NOMO-1 treated with dmso at 0.1 percent for 144 hours (cell line): ENCODE measurements at regions not wholly inside any gene's neighbourhood (a gene's known extent, or its start where the extent isn't known, plus 50 kb on each side); places are given as distances from the start of the nearest gene placed in this dataset.

ENCODE experiments used
- DNase-seq: peaks from one replicate; lab custom pipeline; 2025; ENCODE audit not compliant: unreplicated experiment; lab: John Stamatoyannopoulos, UW

DNA sequence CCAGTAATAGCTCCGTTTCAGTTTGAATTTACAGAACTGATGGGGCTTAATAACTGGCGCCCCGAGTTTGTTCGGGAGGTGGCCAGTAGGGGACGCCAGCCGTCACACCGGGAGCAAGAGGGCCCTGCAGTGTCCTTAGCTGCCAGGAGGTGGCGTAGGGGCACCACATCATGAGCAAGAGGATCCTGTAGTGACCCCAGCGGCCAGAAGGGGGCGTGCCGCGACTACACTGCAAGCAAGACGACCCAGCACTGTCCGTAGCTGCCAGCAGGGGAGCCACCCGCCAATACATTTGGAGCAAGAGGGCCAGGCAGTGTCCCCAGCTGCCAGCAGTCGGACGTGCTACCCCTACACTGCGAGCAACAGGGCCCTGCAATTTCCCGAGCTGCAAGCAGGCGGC is 663.7 kb upstream of the B3GAT1 start:
- DNase-seq: no peak

- DNase-seq: no peak
Observed at GRCh38 chr11:135074397-135074998, 662.5 kb upstream of the B3GAT1 start.

- DNase-seq: no peak
Observed at GRCh38 chr11:135073870-135074269, 661.8 kb upstream of the B3GAT1 start.

DNA sequence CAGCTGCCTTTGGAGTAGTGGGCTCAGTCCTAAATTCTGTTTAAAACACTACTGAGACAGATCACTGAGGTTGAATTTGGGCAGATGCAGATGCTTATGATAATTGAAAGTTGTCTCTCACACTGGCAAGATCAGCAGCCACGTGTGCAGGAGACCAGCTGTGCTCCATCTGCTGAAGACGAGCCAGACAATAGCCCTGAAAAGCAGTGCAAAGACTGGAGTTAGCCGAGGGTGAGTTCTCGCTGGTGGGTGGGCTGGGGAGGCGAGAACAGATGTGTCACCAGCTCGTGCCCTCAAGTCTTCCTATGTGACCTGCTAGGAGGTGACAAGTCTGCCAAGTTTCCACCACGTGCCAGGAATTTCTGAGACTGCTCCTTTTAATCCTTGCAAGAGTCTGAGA is 661.3 kb upstream of the B3GAT1 start:
- DNase-seq: no peak

DNA sequence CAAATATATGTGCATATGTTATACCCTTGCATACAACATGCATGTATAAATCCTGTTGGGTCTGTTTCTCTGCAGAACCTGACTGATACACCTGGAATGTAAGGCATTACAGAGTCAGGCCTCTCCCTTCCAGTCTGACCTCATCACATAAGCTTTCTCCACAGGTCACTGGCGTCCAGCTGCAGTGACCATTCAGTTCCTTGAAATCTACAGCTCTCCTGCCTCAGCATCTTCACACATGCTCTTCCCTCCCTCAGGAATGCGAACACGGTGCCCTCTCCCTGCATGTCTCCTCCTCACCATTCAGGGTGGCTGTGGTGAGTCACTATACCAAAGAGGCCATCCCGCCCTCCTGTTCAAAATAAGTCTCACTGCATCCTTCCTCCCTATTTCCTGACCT is 657.8 kb upstream of the B3GAT1 start:
- DNase-seq: no peak

DNA sequence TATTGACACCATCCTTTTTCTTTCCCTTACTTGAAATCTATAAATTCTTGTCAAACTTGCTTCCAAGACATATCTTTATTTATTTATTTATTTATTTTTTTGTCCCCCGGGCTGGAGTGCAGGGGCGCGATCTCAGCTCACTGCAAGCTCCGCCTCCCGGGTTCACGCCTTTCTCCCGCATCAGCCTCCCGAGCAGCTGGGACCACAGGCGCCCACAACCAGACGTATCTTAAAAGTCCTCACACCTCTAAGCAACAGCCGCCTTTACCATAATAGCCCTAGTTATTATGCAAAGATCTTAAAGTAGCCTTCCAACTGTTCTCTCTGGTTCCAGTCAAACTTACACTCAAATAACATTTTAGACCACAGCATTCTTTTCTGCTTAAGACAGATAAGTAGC is 657.0 kb upstream of the B3GAT1 start:
- DNase-seq: no peak

- DNase-seq: no peak
Observed at GRCh38 chr11:135062994-135063393, 651.0 kb upstream of the B3GAT1 start.

DNA sequence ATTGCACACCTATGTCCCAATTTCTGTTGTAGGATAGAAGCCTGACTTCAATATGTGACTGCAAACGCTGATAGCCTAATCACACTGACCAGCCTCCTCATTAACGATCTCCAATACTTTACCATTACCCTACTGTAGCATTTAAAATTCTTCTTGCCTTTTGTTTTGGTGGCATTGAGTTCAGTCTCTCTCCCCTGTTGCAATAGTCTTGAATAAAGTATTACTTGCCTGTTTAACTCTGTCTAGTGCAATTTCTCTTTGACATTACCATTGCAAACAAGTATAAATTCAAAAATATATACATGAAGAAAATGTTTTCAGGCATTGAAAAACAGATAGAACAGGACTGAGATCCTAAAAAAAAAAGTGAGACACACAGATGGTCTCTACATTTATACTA is 649.1 kb upstream of the B3GAT1 start:
- DNase-seq: no peak

DNA sequence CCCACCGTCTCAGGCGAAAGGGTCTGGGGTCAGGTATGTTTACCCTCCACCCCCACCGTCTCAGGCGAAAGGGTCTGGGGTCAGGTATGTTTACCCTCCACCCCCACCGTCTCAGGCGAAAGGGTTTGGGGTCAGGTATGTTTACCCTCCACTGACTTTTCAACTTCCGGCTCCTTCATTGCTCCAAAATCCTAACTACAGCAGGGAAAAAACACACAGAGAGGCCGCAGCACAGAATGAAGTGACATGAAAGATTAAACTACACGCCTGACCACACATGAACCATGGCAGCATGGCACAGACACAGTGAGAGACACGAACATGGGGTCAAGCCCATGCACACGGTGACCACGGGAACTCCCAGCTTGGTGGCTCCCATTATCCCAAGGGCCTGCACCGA is 634.9 kb upstream of the B3GAT1 start:
- DNase-seq: no peak

- no peak for DNase-seq
Observed at GRCh38 chr11:135046556-135046955, 634.5 kb upstream of the B3GAT1 start.

DNA sequence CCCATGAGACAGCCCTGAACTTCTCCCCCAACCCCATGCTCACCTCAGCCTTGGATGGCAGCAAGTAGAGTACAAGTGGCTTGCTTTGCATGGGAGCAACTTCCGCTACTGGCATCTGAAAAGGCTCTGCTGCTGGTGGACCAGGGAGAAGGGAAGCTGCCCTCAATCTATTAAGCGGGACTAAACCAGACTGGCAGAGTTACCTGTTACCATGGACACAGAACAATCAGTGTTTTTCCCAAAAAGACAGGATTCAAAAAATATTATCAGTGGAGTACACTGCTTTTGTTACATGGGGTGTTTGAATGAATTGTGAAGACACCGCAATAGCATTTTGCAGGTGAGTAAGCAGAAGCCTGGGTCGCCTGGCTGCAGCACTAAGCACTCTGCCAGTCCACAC is 631.4 kb upstream of the B3GAT1 start:
- DNase-seq: no peak

GRCh38 chr11:135037828-135038227 is 625.8 kb upstream of the B3GAT1 start:
- no peak for DNase-seq

- DNase-seq: no peak
Observed at GRCh38 chr11:135036488-135037297, 624.7 kb upstream of the B3GAT1 start.

GRCh38 chr11:135035282-135035681 is 623.2 kb upstream of the B3GAT1 start:
- no peak for DNase-seq

DNA sequence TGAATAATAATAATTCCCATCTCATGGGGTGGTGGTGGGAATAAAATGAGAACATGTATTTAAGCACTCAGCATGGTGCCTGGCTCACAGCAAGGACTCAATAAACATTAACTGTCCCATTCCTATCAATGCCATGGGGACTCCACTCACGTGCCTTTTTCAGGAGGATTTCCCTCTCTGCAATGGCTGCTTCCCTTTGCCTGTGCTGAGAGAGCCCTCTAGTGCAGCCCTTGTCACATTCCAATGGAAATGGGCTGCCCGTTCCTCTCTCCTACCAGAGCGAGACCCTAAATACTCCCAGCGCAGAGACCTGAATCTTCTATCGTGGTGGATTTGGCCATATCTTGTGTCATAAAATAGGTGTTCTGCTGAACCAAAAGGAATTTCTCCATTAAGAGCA is 621.5 kb upstream of the B3GAT1 start:
- DNase-seq: no peak

- DNase-seq: no peak
Observed at GRCh38 chr11:135031205-135031989, 619.4 kb upstream of the B3GAT1 start.

- no peak for DNase-seq
Observed at GRCh38 chr11:135027461-135027860, 615.4 kb upstream of the B3GAT1 start.

DNA sequence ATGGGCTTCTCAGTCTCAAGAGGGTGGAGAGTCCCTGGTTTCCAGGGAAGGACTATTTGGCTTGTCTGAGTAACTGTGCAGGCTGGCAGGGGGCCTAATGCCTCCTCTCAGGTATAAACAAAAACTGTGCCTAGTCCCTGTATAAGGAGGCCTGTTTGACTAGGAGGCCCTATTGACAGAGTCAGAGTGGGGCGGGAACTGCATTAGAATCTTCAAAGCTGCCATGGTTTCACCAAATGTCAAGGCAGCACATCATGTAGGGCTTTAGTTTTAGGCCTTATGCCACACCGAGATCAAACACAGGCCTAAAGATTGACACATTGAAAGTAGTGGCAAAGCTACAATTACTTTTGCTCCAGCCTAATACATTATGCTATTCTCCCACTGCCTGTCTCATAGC is 611.5 kb upstream of the B3GAT1 start:
- no peak for DNase-seq

GRCh38 chr11:135022454-135022853 is 610.4 kb upstream of the B3GAT1 start:
- DNase-seq: no peak

DNA sequence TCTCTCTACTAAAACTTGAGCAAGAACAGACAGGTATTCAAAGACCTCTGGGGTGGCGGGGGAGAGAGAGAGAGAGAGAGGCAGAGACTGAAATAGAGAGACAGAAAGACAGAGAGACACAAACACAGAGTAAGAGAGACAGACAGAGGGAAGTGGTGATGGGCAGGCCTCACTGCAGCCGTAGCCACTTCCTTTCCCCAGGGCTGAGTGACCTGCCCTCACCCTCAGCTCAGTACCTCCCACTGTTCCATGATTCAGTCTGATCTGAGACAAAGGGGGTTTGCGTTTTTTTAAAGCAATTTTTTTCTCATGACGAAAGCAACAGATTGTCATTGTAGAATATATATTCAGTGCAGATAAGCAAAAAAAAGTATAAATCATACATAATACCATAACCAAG is 607.9 kb upstream of the B3GAT1 start:
- no peak for DNase-seq

DNA sequence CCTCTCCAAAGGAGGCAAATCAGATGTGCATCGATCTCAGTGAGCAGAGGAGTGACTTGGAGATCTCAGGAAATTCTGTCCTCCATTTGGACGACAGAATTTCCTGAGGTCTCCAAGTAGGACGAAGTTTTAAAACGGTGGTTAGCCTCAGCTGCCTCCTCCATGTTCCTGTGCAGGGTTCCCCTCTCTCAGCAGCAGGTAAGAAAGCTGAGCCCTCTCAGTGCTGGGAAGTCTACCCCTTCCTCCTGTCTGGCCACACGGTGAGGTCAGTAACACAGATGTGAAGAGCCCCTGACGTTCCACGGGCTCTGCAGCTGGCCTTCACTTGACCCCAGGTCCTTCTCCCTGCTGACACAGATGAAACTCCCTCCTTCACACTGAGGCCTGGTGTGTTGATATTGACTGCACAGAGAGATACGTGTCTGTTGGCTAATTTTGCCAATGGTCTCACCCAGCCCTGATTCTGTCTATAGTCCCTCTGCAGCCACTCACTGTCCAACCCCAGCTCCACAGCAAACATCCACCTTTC is 607.4 kb upstream of the B3GAT1 start:
- no peak for DNase-seq

DNA sequence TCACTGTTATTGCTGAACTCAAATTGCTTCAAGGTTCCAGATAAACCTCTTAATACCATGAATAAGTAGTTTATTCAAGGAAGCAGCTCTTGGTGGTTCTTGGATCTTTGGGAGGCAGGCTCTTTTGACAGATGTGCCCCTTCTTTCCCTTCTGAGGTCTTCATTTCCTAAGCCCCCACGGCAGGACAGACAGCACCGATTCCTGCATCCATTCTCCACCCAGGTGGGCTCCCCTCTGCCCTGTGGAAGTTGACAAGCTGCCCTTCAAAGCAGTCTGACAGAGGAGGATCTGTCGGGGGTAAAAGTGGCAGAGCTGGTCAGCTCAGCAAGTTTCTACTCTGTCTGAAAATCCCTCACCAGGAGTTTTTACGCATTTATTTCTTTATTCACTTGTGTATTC is 605.3 kb upstream of the B3GAT1 start:
- no peak for DNase-seq
